ENCODE measurements at regions not wholly inside any gene's neighbourhood (a gene's known extent, or its start where the extent isn't known, plus 50 kb on each side); places are given as distances from the start of the nearest gene placed in this dataset.

- TF ChIP-seq PRDM15 (CRISPR knock-in tag; IDR thresholded peaks at IDR 0.05) (no peak), CTCF (IDR thresholded peaks at IDR 0.05 in 2 of 3, conservative IDR thresholded peaks at IDR 0.05 in 1 of 3; ENCODE audit: control insufficient read depth in 2 of 3, extremely low read depth in 1 of 3, insufficient read depth in 1 of 3, low read depth in 3 of 3, low read length in 3 of 3) (no peak), EZH2 (IDR thresholded peaks at IDR 0.05; ENCODE audit: borderline replicate concordance, control insufficient read depth, low read depth, low read length) (no peak), RUNX3 (IDR thresholded peaks at IDR 0.05; ENCODE audit: low read length) (no peak), SIN3A (IDR thresholded peaks at IDR 0.05; ENCODE audit: low read depth, low read length) (no peak), SP1 (IDR thresholded peaks at IDR 0.05; ENCODE audit: low read depth, low read length) (no peak)
Observed at GRCh38 chr17:12328204-12328603, 307.5 kb downstream of the MAP2K4 start.

Measured in GM12878 (cell line).